ENCODE measurements at regions not wholly inside any gene's neighbourhood (a gene's known extent, or its start where the extent isn't known, plus 50 kb on each side); places are given as distances from the start of the nearest gene placed in this dataset.

GRCh38 chr9:79896390-79896980 lies 324.7 kb downstream of the TLE4 start:
- Mint-ChIP-seq H3K27ac (no peak overlapping the region), H3K4me1 (no peaks in the 10 kb centered on the region), H3K36me3 (ENCODE audit: insufficient read depth in 1 of 3, low read depth in 3 of 3) (no peaks in the 10 kb centered on the region), H3K27me3 (ENCODE audit: low read depth) (no peaks in the 10 kb centered on the region), H3K9me3 (no peaks in the 10 kb centered on the region), H3K4me3 (no peak overlapping the region)
- Histone ChIP-seq H2BK15ac (ENCODE audit: low read depth, low read length) (no peak overlapping the region), H2AK5ac (ENCODE audit: insufficient read length, low read length) (no peak overlapping the region), H2BK5ac (ENCODE audit: insufficient read length, low read length) (no peak overlapping the region), H2BK120ac (ENCODE audit: low read depth, low read length, poor library complexity, severe bottlenecking) (no peak overlapping the region), H2AFZ (ENCODE audit: low read length) (no peak overlapping the region), H3K4me1 (ENCODE audit: insufficient read depth, low read length) (no peaks in the 10 kb centered on the region), H3K14ac (ENCODE audit: insufficient read depth, low read length) (no peak overlapping the region), H3K79me1 (ENCODE audit: insufficient read depth, low read depth, low read length, poor library complexity, severe bottlenecking) (no peaks in the 10 kb centered on the region), H3K4me2 (ENCODE audit: insufficient read depth, insufficient read length, low read length) (no peak overlapping the region), H3K18ac (ENCODE audit: insufficient read length, low read depth, low read length) (no peak overlapping the region), H2BK20ac (ENCODE audit: low read depth, low read length, poor library complexity, severe bottlenecking) (no peak overlapping the region), H3K23me2 (ENCODE audit: insufficient read length, low read depth, low read length, poor library complexity, severe bottlenecking) (no peaks in the 10 kb centered on the region), H3T11ph (ENCODE audit: low read length) (no peak overlapping the region), H4K5ac (ENCODE audit: insufficient read length, low read depth, low read length) (no peak overlapping the region), H4K91ac (ENCODE audit: insufficient read length, low read depth, low read length) (no peak overlapping the region), H3K9me3 (ENCODE audit: control insufficient read depth, low read depth, low read length) (no peaks in the 10 kb centered on the region), H4K8ac (replicated peaks; ENCODE audit: insufficient read length, low read depth, low read length) (no peak overlapping the region), H3K9ac (ENCODE audit: extremely low read depth, insufficient read length, low read length) (no peak overlapping the region), H3K23ac (ENCODE audit: insufficient read length, low read depth, low read length) (no peak overlapping the region), H3K27me3 (ENCODE audit: insufficient read depth, low read length) (no peaks in the 10 kb centered on the region), H3K56ac (ENCODE audit: insufficient read length, low read depth, low read length) (no peak overlapping the region), H3K27ac (ENCODE audit: insufficient read length, low read depth, low read length) (no peak overlapping the region), H4K20me1 (ENCODE audit: control insufficient read depth, insufficient read depth, insufficient read length) (no peaks in the 10 kb centered on the region), H2BK12ac (ENCODE audit: insufficient read length, low read depth, low read length) (no peak overlapping the region), H3K4ac (ENCODE audit: low read depth, low read length) (no peak overlapping the region), H3K79me2 (ENCODE audit: insufficient read depth, low read length) (no peaks in the 10 kb centered on the region)
- no CpG with 5 or more reads among the region's 6 CpGs for WGBS (ENCODE audit: extremely low coverage, insufficient read length, low lambda C conversion rate)
- TF ChIP-seq CTCF (conservative IDR thresholded peaks at IDR 0.05), result no peak
- no peak for DNase-seq

All from H9 (cell line).